ENCODE measurements at regions not wholly inside any gene's neighbourhood (a gene's known extent, or its start where the extent isn't known, plus 50 kb on each side); places are given as distances from the start of the nearest gene placed in this dataset.

DNA sequence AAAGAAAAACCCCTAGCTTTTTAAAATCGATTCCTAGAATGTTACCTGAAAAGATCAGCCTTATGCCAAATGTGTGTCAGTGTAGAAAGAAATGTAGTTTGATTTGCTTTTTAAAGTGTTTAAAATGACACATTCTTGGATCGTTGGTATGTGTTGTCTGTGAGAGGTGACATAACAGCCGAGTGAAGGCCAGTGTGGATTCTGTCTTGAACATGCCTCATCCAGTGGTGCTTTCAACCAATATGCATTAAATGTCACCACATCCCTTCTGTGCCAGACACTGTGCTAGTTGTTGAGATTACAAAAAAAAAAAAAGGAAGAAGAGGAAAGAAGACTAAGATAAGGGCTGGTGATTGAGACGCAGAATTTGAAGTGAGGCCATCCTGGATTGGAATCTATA, 994.2 kb upstream of the TENM3 start:
- H3K79me2 ChIP-seq (ENCODE audit: insufficient read depth, low read length), result no peaks in the 10 kb centered on the region
- no peak overlapping the region for H3K4me2 ChIP-seq (ENCODE audit: insufficient read depth, low read length)
- TF ChIP-seq, protein P1, sequence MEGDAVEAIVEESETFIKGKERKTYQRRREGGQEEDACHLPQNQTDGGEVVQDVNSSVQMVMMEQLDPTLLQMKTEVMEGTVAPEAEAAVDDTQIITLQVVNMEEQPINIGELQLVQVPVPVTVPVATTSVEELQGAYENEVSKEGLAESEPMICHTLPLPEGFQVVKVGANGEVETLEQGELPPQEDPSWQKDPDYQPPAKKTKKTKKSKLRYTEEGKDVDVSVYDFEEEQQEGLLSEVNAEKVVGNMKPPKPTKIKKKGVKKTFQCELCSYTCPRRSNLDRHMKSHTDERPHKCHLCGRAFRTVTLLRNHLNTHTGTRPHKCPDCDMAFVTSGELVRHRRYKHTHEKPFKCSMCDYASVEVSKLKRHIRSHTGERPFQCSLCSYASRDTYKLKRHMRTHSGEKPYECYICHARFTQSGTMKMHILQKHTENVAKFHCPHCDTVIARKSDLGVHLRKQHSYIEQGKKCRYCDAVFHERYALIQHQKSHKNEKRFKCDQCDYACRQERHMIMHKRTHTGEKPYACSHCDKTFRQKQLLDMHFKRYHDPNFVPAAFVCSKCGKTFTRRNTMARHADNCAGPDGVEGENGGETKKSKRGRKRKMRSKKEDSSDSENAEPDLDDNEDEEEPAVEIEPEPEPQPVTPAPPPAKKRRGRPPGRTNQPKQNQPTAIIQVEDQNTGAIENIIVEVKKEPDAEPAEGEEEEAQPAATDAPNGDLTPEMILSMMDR (IDR thresholded peaks at IDR 0.05; ENCODE audit: extremely low read depth, low read depth, low read length), result no peak
- no peaks in the 10 kb centered on the region for H4K20me1 ChIP-seq (ENCODE audit: insufficient read depth, low read length)
- no peaks in the 10 kb centered on the region for H3K4me1 ChIP-seq (ENCODE audit: insufficient read depth, low read length)
- H3K27ac ChIP-seq (ENCODE audit: low read depth, low read length), result no peak overlapping the region
- no peak overlapping the region for H2AFZ ChIP-seq (ENCODE audit: low read length)
- H3K9me3 ChIP-seq (ENCODE audit: low read depth, low read length), result peaks cover 6% of the 10 kb centered on the region
- no peak for DNase-seq (ENCODE audit: insufficient read length, low spot score, missing footprints)
- no peaks in the 10 kb centered on the region for H3K27me3 ChIP-seq (ENCODE audit: insufficient read depth, low read length)
- H3K36me3 ChIP-seq (ENCODE audit: insufficient read depth, low read length), result no peaks in the 10 kb centered on the region
- H3K4me3 ChIP-seq (ENCODE audit: insufficient read depth, low read length), result no peak overlapping the region

DNA sequence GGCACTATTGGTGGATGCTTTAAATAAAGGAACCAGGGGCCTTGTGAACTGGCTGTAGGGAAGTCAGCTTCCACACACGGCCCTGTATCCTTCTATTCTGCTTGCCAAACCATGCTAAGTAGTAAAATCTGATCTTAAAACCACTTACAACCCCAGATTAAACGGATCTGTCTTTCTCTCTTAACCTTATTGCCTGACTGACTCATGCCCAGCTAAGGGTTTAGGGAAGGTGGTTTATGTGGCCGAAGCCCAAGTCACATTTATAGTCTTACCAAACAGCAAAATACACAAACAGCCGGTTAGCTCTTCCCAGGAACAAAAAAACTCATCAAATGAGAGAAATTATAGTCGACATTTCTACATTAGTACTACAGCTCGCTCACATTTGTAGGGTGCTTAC, 988.4 kb upstream of the TENM3 start:
- H2AFZ ChIP-seq (ENCODE audit: low read length), result no peak overlapping the region
- no peak overlapping the region for H3K27ac ChIP-seq (ENCODE audit: low read depth, low read length)
- no peaks in the 10 kb centered on the region for H3K4me1 ChIP-seq (ENCODE audit: insufficient read depth, low read length)
- no peak overlapping the region for H3K4me2 ChIP-seq (ENCODE audit: insufficient read depth, low read length)
- DNase-seq (ENCODE audit: insufficient read length, low spot score, missing footprints), result no peak
- H3K4me3 ChIP-seq (ENCODE audit: insufficient read depth, low read length), result no peak overlapping the region
- no peaks in the 10 kb centered on the region for H4K20me1 ChIP-seq (ENCODE audit: insufficient read depth, low read length)
- H3K36me3 ChIP-seq (ENCODE audit: insufficient read depth, low read length), result no peaks in the 10 kb centered on the region
- H3K27me3 ChIP-seq (ENCODE audit: insufficient read depth, low read length), result no peaks in the 10 kb centered on the region
- TF ChIP-seq, protein P1 (IDR thresholded peaks at IDR 0.05; ENCODE audit: extremely low read depth, low read depth, low read length), result no peak
- H3K9me3 ChIP-seq (ENCODE audit: low read depth, low read length), result peaks cover 6% of the 10 kb centered on the region
- H3K79me2 ChIP-seq (ENCODE audit: insufficient read depth, low read length), result no peaks in the 10 kb centered on the region

DNA sequence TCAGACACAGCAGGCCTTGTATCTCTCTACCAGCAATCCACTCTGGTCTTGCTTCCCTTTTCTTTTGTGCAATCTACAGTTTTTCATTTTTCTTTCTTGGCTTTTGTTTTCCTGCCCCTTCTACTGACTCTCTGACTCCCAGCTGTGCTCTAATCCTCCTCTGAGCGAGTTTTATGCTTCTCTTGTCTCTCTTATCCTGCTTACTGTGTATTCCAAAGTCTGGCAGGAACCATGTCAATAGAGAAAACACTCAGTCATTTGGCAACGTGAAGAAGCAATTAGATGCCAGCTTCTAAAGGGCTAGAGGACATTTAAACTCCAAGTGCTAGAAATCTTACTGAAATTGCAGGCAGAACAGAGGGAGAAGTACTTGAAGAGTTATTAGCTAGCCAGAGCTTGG, 984.6 kb upstream of the TENM3 start:
- no peaks in the 10 kb centered on the region for H3K9me3 ChIP-seq (ENCODE audit: low read depth, low read length)
- H3K4me3 ChIP-seq (ENCODE audit: insufficient read depth, low read length), result no peak overlapping the region
- TF ChIP-seq, protein P1 (IDR thresholded peaks at IDR 0.05; ENCODE audit: extremely low read depth, low read depth, low read length), result no peak
- no peak overlapping the region for H3K4me2 ChIP-seq (ENCODE audit: insufficient read depth, low read length)
- H3K27me3 ChIP-seq (ENCODE audit: insufficient read depth, low read length), result no peaks in the 10 kb centered on the region
- no peaks in the 10 kb centered on the region for H4K20me1 ChIP-seq (ENCODE audit: insufficient read depth, low read length)
- H3K36me3 ChIP-seq (ENCODE audit: insufficient read depth, low read length), result no peaks in the 10 kb centered on the region
- H2AFZ ChIP-seq (ENCODE audit: low read length), result no peak overlapping the region
- no peaks in the 10 kb centered on the region for H3K4me1 ChIP-seq (ENCODE audit: insufficient read depth, low read length)
- H3K79me2 ChIP-seq (ENCODE audit: insufficient read depth, low read length), result no peaks in the 10 kb centered on the region
- no peak overlapping the region for H3K27ac ChIP-seq (ENCODE audit: low read depth, low read length)
- no peak for DNase-seq (ENCODE audit: insufficient read length, low spot score, missing footprints)

DNA sequence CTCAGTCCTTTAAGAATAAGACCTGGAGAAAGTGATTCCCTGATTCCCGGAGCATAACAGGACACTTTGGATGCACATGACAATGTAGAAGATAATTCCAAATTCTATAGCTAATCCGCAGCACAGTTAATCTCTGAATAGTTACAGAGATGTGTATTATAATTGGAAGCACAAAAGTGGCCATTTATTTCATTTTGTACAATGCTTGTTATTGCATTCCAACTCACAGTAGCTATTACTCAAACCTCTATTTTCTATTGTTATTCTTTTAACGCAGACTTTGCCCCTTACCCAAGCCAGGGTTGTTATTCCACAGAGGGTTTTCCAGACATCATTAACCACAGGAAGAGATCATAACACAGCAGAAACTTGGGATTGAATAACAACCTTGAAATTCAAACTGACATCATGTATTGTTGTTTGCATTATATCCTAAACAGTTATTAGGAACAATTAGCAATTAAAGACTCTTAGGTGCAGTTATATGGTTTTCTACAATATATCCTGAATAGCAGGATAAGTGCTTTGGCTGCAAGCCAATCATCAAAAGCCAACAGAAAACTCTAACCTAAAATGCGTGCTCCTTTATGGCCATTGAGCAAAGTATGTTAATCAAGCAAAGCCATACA, 984.0 kb upstream of the TENM3 start:
- TF ChIP-seq, protein P1 (IDR thresholded peaks at IDR 0.05; ENCODE audit: extremely low read depth, low read depth, low read length), result no peak
- Histone ChIP-seq H2AFZ (ENCODE audit: low read length) (no peak overlapping the region), H3K36me3 (ENCODE audit: insufficient read depth, low read length) (no peaks in the 10 kb centered on the region), H3K4me2 (ENCODE audit: insufficient read depth, low read length) (no peak overlapping the region), H3K79me2 (ENCODE audit: insufficient read depth, low read length) (no peaks in the 10 kb centered on the region), H3K27ac (ENCODE audit: low read depth, low read length) (no peak overlapping the region), H3K9me3 (ENCODE audit: low read depth, low read length) (no peaks in the 10 kb centered on the region), H3K4me3 (ENCODE audit: insufficient read depth, low read length) (no peak overlapping the region), H3K4me1 (ENCODE audit: insufficient read depth, low read length) (no peaks in the 10 kb centered on the region), H4K20me1 (ENCODE audit: insufficient read depth, low read length) (no peaks in the 10 kb centered on the region), H3K27me3 (ENCODE audit: insufficient read depth, low read length) (no peaks in the 10 kb centered on the region)
- no peak for DNase-seq (ENCODE audit: insufficient read length, low spot score, missing footprints)
